Endothelial cell of umbilical vein (primary cell): ENCODE measurements at regions not wholly inside any gene's neighbourhood (a gene's known extent, or its start where the extent isn't known, plus 50 kb on each side); places are given as distances from the start of the nearest gene placed in this dataset.

Experiments
- BruUV-seq: library from RNA; stranded (reverse); fragments of 400-500 nt; replicated peaks from 2 replicates; lab custom pipeline; 2021; lab: Mats Ljungman, UMichigan
- CTCF ChIA-PET: fragments of 300-600, 350-600 bp; sonication (Branson Sonifier 250); formaldehyde crosslinking; loops from one replicate; lab custom pipeline; 2021; ENCODE audit warnings: antibody characterized with exemption, inconsistent platforms; lab: Charles Lee
- POLR2A ChIA-PET: fragments of 300-600, 350-600 bp; sonication (Branson Sonifier 250); formaldehyde crosslinking; loops from one replicate; lab custom pipeline; 2021; ENCODE audit warnings: antibody characterized with exemption, inconsistent platforms; lab: Charles Lee
- DNase-seq: peaks from one replicate; pipeline ENCODE4 v3.0.0-alpha.2; 2011; ENCODE audit warnings: low read depth, low spot score
- FAIRE-seq: peaks from 2 replicates; lab custom pipeline; 2011; peaks lifted over from hg19 to GRCh38; lab: Jason Lieb, UNC
- H2AFZ ChIP-seq: 2 replicates; pipeline ENCODE4 v1.6.0; 2012; ENCODE audit warnings: low read depth, low read length, control low read depth, inconsistent platforms
- H3K27ac ChIP-seq: 2 replicates; pipeline ENCODE4 v1.5.1; 2011; ENCODE audit warnings: low read depth, mild to moderate bottlenecking, control low read depth, low read length, moderate library complexity; ENCODE audit not compliant: insufficient read depth
- H3K27me3 ChIP-seq, 2 experiments: 2 replicates each; pipeline versions ENCODE4 v1.6.0 to v1.6.1; 2011; ENCODE audit warnings: low read length in 2 of 2, mixed read lengths in 1 of 2; ENCODE audit not compliant: control insufficient read depth in 2 of 2, insufficient read depth in 2 of 2
- H3K36me3 ChIP-seq, 2 experiments: 2 replicates in 1 of 2; 3 replicates in 1 of 2; pipeline ENCODE4 v1.5.1; 2011; ENCODE audit warnings: low read length in 2 of 2, mild to moderate bottlenecking in 1 of 2, moderate library complexity in 1 of 2; ENCODE audit not compliant: control insufficient read depth in 2 of 2, insufficient read depth in 2 of 2; ENCODE audit errors: extremely low read depth in 1 of 2
- H3K4me1 ChIP-seq: 3 replicates; pipeline ENCODE4 v1.5.1; 2011; ENCODE audit warnings: mild to moderate bottlenecking, low read length; ENCODE audit not compliant: control insufficient read depth, insufficient read depth; ENCODE audit errors: extremely low read depth
- H3K4me2 ChIP-seq: 2 replicates; pipeline ENCODE4 v1.6.1; 2011; ENCODE audit warnings: low read length, control low read depth, mixed read lengths; ENCODE audit not compliant: insufficient read depth
- H3K4me3 ChIP-seq, 3 experiments: fragments of 200-600 bp in 1 of 3; sonication (generic), shearing (Covaris generic) in 1 of 3; replicated peaks in 1 of 3; 2 replicates each; pipeline ENCODE4 v1.5.1; 2011 to 2016; ENCODE audit warnings: control low read depth in 3 of 3, low read length in 3 of 3, mild to moderate bottlenecking in 2 of 3, inconsistent platforms in 1 of 3, low read depth in 1 of 3, moderate library complexity in 1 of 3; ENCODE audit not compliant: insufficient read depth in 1 of 3
- H3K79me2 ChIP-seq: 2 replicates; pipeline ENCODE4 v1.6.0; 2012; ENCODE audit warnings: low read length, inconsistent platforms; ENCODE audit not compliant: control insufficient read depth, insufficient read depth
- H3K9ac ChIP-seq: replicated peaks from 2 replicates; pipeline ENCODE3; 2011; ENCODE audit warnings: low read length, control low read depth; ENCODE audit not compliant: insufficient read depth; ENCODE audit errors: extremely low read depth
- H3K9me1 ChIP-seq: replicated peaks from 3 replicates; pipeline ENCODE4 v1.6.0; 2011; ENCODE audit warnings: mild to moderate bottlenecking, low read length; ENCODE audit not compliant: control insufficient read depth, insufficient read depth; ENCODE audit errors: extremely low read depth
- H3K9me3 ChIP-seq: replicated peaks from 2 replicates; pipeline ENCODE4 v1.5.1; 2012; ENCODE audit warnings: low read length, inconsistent platforms; ENCODE audit not compliant: control insufficient read depth, insufficient read depth
- H4K20me1 ChIP-seq: replicated peaks from 2 replicates; pipeline ENCODE3; 2011; ENCODE audit warnings: mild to moderate bottlenecking, low read length; ENCODE audit not compliant: control insufficient read depth, insufficient read depth; ENCODE audit errors: extremely low read depth
- CTCF ChIP-seq, 2 donors: IDR thresholded peaks; 1 replicate in 1 of 2; 2 replicates in 1 of 2; pipeline ENCODE4 v1.5.1; 2011; ENCODE audit warnings: low read length in 2 of 2, mild to moderate bottlenecking in 2 of 2, moderate library complexity in 2 of 2, control low read depth in 1 of 2, inconsistent platforms in 1 of 2, low read depth in 1 of 2; ENCODE audit not compliant: insufficient read depth in 1 of 2; ENCODE audit errors: extremely low read depth in 1 of 2
- EZH2 ChIP-seq: IDR thresholded peaks from 2 replicates; pipeline ENCODE4 v1.6.1; 2012; ENCODE audit warnings: borderline replicate concordance, low read depth, mild to moderate bottlenecking, moderate library complexity, low read length, inconsistent platforms; ENCODE audit not compliant: severe bottlenecking
- FOS ChIP-seq: IDR thresholded peaks from 2 replicates; pipeline ENCODE4 v1.6.1; 2011; ENCODE audit warnings: mild to moderate bottlenecking, low read length, moderate library complexity, borderline replicate concordance; ENCODE audit not compliant: insufficient read depth
- GATA2 ChIP-seq: IDR thresholded peaks from 2 replicates; pipeline ENCODE4 v1.7.0; 2011; ENCODE audit warnings: low read depth, mild to moderate bottlenecking, moderate library complexity, mixed read lengths, low read length; ENCODE audit not compliant: insufficient read length, insufficient read depth
- JUN ChIP-seq: IDR thresholded peaks from 2 replicates; pipeline ENCODE4 v1.6.1; 2011; ENCODE audit warnings: borderline replicate concordance, low read depth; ENCODE audit not compliant: insufficient read length, insufficient read depth
- MAX ChIP-seq: IDR thresholded peaks from 2 replicates; pipeline ENCODE4 v1.6.1; 2011; ENCODE audit not compliant: insufficient read depth, insufficient read length
- MYC ChIP-seq: IDR thresholded peaks from one replicate; pipeline ENCODE4 v1.6.1; 2011; ENCODE audit warnings: mild to moderate bottlenecking, low read depth, low read length
- POLR2A ChIP-seq: IDR thresholded peaks from 2 replicates; pipeline ENCODE4 v1.6.1; 2012; ENCODE audit warnings: low read depth, mild to moderate bottlenecking, control low read depth, low read length
- POLR2AphosphoS5 ChIP-seq: IDR thresholded peaks from 2 replicates; pipeline ENCODE4 v1.6.1; 2012; ENCODE audit warnings: low read depth, mild to moderate bottlenecking, control low read depth, low read length, moderate library complexity; ENCODE audit not compliant: insufficient read depth
- dilution Hi-C: fragments of 300-500 bp; cut with MboI; formaldehyde crosslinking; loops from one replicate; pipeline ENCODE4 v1.15.0; 2019; ENCODE audit warnings: low sequenced_read_pairs; ENCODE audit not compliant: extremely low pct_ligation_motif_present
- intact Hi-C: fragments of 100-400 bp; cut with micrococcal nuclease; formaldehyde crosslinking; loops from one replicate; pipeline ENCODE4 v1.10.0; 2022

GRCh38 chr15:62608369-62608768 lies 434.2 kb upstream of the TPM1 start:
- Histone ChIP-seq H3K4me2 (no peak overlapping the region), H3K9me1 (no peaks in the 10 kb centered on the region), H3K36me3 (no peaks in the 10 kb centered on the region), H2AFZ (no peak overlapping the region), H3K9me3 (no peaks in the 10 kb centered on the region), H4K20me1 (no peaks in the 10 kb centered on the region), H3K4me3 (no peak overlapping the region), H3K27ac (no peak overlapping the region), H3K9ac (no peak overlapping the region), H3K79me2 (no peaks in the 10 kb centered on the region), H3K4me1 (no peaks in the 10 kb centered on the region), H3K27me3 (no peaks in the 10 kb centered on the region)
- TF ChIP-seq MYC, result no peak
- no peak for TF ChIP-seq JUN
- TF ChIP-seq POLR2A, result no peak
- no peak for TF ChIP-seq MAX
- TF ChIP-seq GATA2, result no peak
- no peak for TF ChIP-seq CTCF (IDR thresholded peaks at IDR 0.05; ENCODE audit: extremely low read depth in 1 of 2, insufficient read depth in 1 of 2, low read depth in 1 of 2, low read length in 2 of 2)
- TF ChIP-seq POLR2AphosphoS5, result no peak
- no peak for TF ChIP-seq FOS
- TF ChIP-seq EZH2, result no peak
- no peak for FAIRE-seq
- POLR2A ChIA-PET, result no interaction called here
- CTCF ChIA-PET, result no interaction called here
- intact Hi-C loops (no loop called here), dilution Hi-C loops (no loop called here)
- no peak for DNase-seq
- BruUV-seq, result no TSS peak
